Activated T-cell treated with anti-CD3 and anti-CD28 coated beads, Interleukin-2, amount 50 U/mL, for 72 hours (primary cell): ENCODE measurements at regions not wholly inside any gene's neighbourhood (a gene's known extent, or its start where the extent isn't known, plus 50 kb on each side); places are given as distances from the start of the nearest gene placed in this dataset.
"Not testable (repeated sequence)": the region's sequence is repeated elsewhere in the genome, so short reads cannot be mapped to it uniquely, and the experiment has no call there.

Experiments
- ATAC-seq, 2 donors: fragments of 150-1000 bp; cut with Tn5 transposase; replicated peaks in 1 of 2; 2 replicates each; pipeline ENCODE4 v1.10.0; 2021; ENCODE audit warnings: moderate library complexity in 2 of 2, mild to moderate bottlenecking in 1 of 2
- DNase-seq, 2 donors: peaks; one replicate each; pipeline ENCODE4 v3.0.0; 2021 to 2022; ENCODE audit warnings: mixed read lengths in 1 of 2
- H3K27ac Mint-ChIP-seq: one replicate; pipeline ENCODE4 v1.8.0; 2022; ENCODE audit warnings: mild to moderate bottlenecking, moderate library complexity, mixed read lengths
- H3K27me3 Mint-ChIP-seq: one replicate; pipeline ENCODE4 v1.8.0; 2022; ENCODE audit warnings: low read depth, mixed read lengths
- H3K36me3 Mint-ChIP-seq, 2 donors: one replicate each; pipeline ENCODE4 v1.8.0; 2022; ENCODE audit warnings: mixed read lengths in 2 of 2, mild to moderate bottlenecking in 1 of 2; ENCODE audit not compliant: insufficient read depth in 2 of 2
- H3K4me1 Mint-ChIP-seq: one replicate; pipeline ENCODE4 v1.8.0; 2022; ENCODE audit warnings: low read depth, mixed read lengths
- H3K4me3 Mint-ChIP-seq, 2 donors: one replicate each; pipeline ENCODE4 v1.8.0; 2022; ENCODE audit warnings: mild to moderate bottlenecking in 2 of 2, mixed read lengths in 2 of 2, moderate library complexity in 2 of 2
- H3K9me3 Mint-ChIP-seq, 2 donors: one replicate each; pipeline ENCODE4 v1.8.0; 2022; ENCODE audit warnings: mixed read lengths in 2 of 2

GRCh38 chr5:156037151-156037909 is 289.6 kb upstream of the SGCD start:
- no peaks in the 10 kb centered on the region for H3K9me3 Mint-ChIP-seq
- H3K4me3 Mint-ChIP-seq: no peak overlapping the region
- no peaks in the 10 kb centered on the region for H3K36me3 Mint-ChIP-seq
- no peak for DNase-seq
- H3K27ac Mint-ChIP-seq: no peak overlapping the region
- peaks cover 7% of the 10 kb centered on the region for H3K27me3 Mint-ChIP-seq
- no peak for ATAC-seq
- H3K4me1 Mint-ChIP-seq: no peaks in the 10 kb centered on the region

- DNase-seq (no peak), ATAC-seq (no peak)
- Mint-ChIP-seq H3K9me3 (peaks cover 0 to 2% of the 10 kb centered on the region in 2 donors), H3K36me3 (no peaks in the 10 kb centered on the region), H3K4me1 (no peaks in the 10 kb centered on the region), H3K4me3 (no peak overlapping the region), H3K27me3 (peaks cover 7% of the 10 kb centered on the region), H3K27ac (no peak overlapping the region)
Observed at GRCh38 chr5:156042726-156043125, 284.2 kb upstream of the SGCD start.

GRCh38 chr5:156043351-156043750 is 283.6 kb upstream of the SGCD start:
- Mint-ChIP-seq H3K36me3 (no peaks in the 10 kb centered on the region), H3K27ac (no peak overlapping the region), H3K9me3 (peaks cover 0 to 2% of the 10 kb centered on the region in 2 donors), H3K4me1 (no peaks in the 10 kb centered on the region), H3K4me3 (no peak overlapping the region), H3K27me3 (peaks cover 7% of the 10 kb centered on the region)
- DNase-seq (no peak), ATAC-seq (no peak)

GRCh38 chr5:156051972-156052371 is 275.0 kb upstream of the SGCD start:
- Mint-ChIP-seq H3K36me3 (no peaks in the 10 kb centered on the region), H3K27me3 (no peaks in the 10 kb centered on the region), H3K4me1 (no peaks in the 10 kb centered on the region), H3K27ac (no peak overlapping the region), H3K4me3 (no peak overlapping the region), H3K9me3 (peaks cover 0 to 2% of the 10 kb centered on the region in 2 donors)
- ATAC-seq (no peak), DNase-seq (no peak)

- DNase-seq (no peak), ATAC-seq (no peak)
- Mint-ChIP-seq H3K27ac (no peak overlapping the region), H3K9me3 (peaks cover 0 to 2% of the 10 kb centered on the region in 2 donors), H3K36me3 (no peaks in the 10 kb centered on the region), H3K4me1 (no peaks in the 10 kb centered on the region), H3K4me3 (no peak overlapping the region), H3K27me3 (no peaks in the 10 kb centered on the region)
Observed at GRCh38 chr5:156052656-156053055, 274.3 kb upstream of the SGCD start.

- Mint-ChIP-seq H3K4me1 (no peaks in the 10 kb centered on the region), H3K4me3 (no peak overlapping the region), H3K9me3 (peaks cover 0 to 2% of the 10 kb centered on the region in 2 donors), H3K27me3 (no peaks in the 10 kb centered on the region), H3K27ac (no peak overlapping the region), H3K36me3 (no peaks in the 10 kb centered on the region)
- no peak for DNase-seq
- ATAC-seq: no peak
Observed at GRCh38 chr5:156053056-156053455, 273.9 kb upstream of the SGCD start.

GRCh38 chr5:156076912-156077311 is 250.1 kb upstream of the SGCD start:
- peaks cover 0 to 1% of the 10 kb centered on the region in 2 donors for H3K36me3 Mint-ChIP-seq
- DNase-seq (no peak), ATAC-seq (no peak)
- peaks cover 7 to 9% of the 10 kb centered on the region in 2 donors for H3K9me3 Mint-ChIP-seq
- no peaks in the 10 kb centered on the region for H3K27me3 Mint-ChIP-seq
- no peak overlapping the region for H3K27ac Mint-ChIP-seq
- H3K4me3 Mint-ChIP-seq: no peak overlapping the region
- no peaks in the 10 kb centered on the region for H3K4me1 Mint-ChIP-seq

GRCh38 chr5:156087577-156088110 is 239.3 kb upstream of the SGCD start:
- Mint-ChIP-seq H3K4me3 (no peak overlapping the region), H3K27me3 (no peaks in the 10 kb centered on the region), H3K36me3 (peaks cover 0 to 3% of the 10 kb centered on the region in 2 donors), H3K9me3 (peaks cover 7% of the 10 kb centered on the region in 2 donors), H3K4me1 (no peaks in the 10 kb centered on the region), H3K27ac (no peak overlapping the region)
- ATAC-seq (no peak), DNase-seq (no peak)

- H3K4me3 Mint-ChIP-seq, DNase-seq, ATAC-seq, H3K4me1 Mint-ChIP-seq, H3K27me3 Mint-ChIP-seq, H3K36me3 Mint-ChIP-seq, H3K27ac Mint-ChIP-seq: not testable (repeated sequence)
- H3K9me3 Mint-ChIP-seq: peaks cover 7 to 10% of the 10 kb centered on the region in 2 donors
Observed at GRCh38 chr5:156089955-156090940, 236.7 kb upstream of the SGCD start.

GRCh38 chr5:156093024-156093423 is 233.9 kb upstream of the SGCD start:
- Mint-ChIP-seq H3K36me3 (peaks cover 0 to 3% of the 10 kb centered on the region in 2 donors), H3K27ac (no peak overlapping the region), H3K27me3 (no peaks in the 10 kb centered on the region), H3K4me3 (no peak overlapping the region), H3K9me3 (peaks cover 7 to 10% of the 10 kb centered on the region in 2 donors), H3K4me1 (no peaks in the 10 kb centered on the region)
- DNase-seq (no peak), ATAC-seq (no peak)

GRCh38 chr5:156094001-156094400 is 233.0 kb upstream of the SGCD start:
- H3K27ac Mint-ChIP-seq: no peak overlapping the region

GRCh38 chr5:156095709-156096241 is 231.2 kb upstream of the SGCD start:
- no peak overlapping the region for H3K27ac Mint-ChIP-seq
- H3K27me3 Mint-ChIP-seq: no peaks in the 10 kb centered on the region
- peaks cover 0 to 5% of the 10 kb centered on the region in 2 donors for H3K9me3 Mint-ChIP-seq
- H3K36me3 Mint-ChIP-seq: no peaks in the 10 kb centered on the region
- H3K4me1 Mint-ChIP-seq: no peaks in the 10 kb centered on the region
- ATAC-seq: no peak
- no peak for DNase-seq
- no peak overlapping the region for H3K4me3 Mint-ChIP-seq

More at GRCh38 chr5:156094001-156094400, 233.0 kb upstream of the SGCD start:
- no peak overlapping the region for H3K4me3 Mint-ChIP-seq
- peaks cover 7 to 10% of the 10 kb centered on the region in 2 donors for H3K9me3 Mint-ChIP-seq
- H3K36me3 Mint-ChIP-seq: peaks cover 0 to 3% of the 10 kb centered on the region in 2 donors
- no peaks in the 10 kb centered on the region for H3K4me1 Mint-ChIP-seq
- DNase-seq (no peak), ATAC-seq (no peak)
- no peaks in the 10 kb centered on the region for H3K27me3 Mint-ChIP-seq

GRCh38 chr5:156096259-156096658 is 230.7 kb upstream of the SGCD start:
- Mint-ChIP-seq H3K27me3 (no peaks in the 10 kb centered on the region), H3K27ac (no peak overlapping the region), H3K9me3 (peaks cover 0 to 3% of the 10 kb centered on the region in 2 donors), H3K4me1 (no peaks in the 10 kb centered on the region), H3K36me3 (no peaks in the 10 kb centered on the region), H3K4me3 (no peak overlapping the region)
- DNase-seq (no peak), ATAC-seq (no peak)
